ENCODE measurements at regions not wholly inside any gene's neighbourhood (a gene's known extent, or its start where the extent isn't known, plus 50 kb on each side); places are given as distances from the start of the nearest gene placed in this dataset.

DNA sequence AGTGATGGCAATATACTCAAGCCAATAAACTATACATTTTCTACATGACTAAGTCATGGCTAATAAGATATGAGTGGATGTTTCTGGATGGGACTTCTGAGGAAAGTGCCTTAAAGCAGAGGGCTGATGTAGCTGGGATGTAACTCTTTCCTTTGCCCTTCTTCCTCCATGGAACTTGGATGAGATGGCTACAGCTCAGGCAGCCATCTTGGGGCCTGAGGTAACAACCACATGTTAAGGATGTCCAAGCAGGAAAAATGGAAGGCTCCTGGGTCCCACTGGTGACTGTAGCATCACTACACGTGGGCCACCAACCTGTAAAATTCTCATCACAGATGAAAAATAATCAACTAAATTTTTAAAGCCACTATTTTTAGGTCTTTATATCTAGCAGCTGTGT lies 54.4 kb upstream of the GRIP1 start:
- Mint-ChIP-seq H3K9me3 (no peaks in the 10 kb centered on the region), H3K27ac (no peak overlapping the region), H3K36me3 (ENCODE audit: low read depth) (no peaks in the 10 kb centered on the region), H3K4me1 (ENCODE audit: low read depth) (no peaks in the 10 kb centered on the region), H3K4me3 (ENCODE audit: low read depth) (no peak overlapping the region), H3K27me3 (ENCODE audit: low read depth) (peaks cover 3% of the 10 kb centered on the region)
- intact Hi-C loops (cut with micrococcal nuclease): no loop called here
- DNase-seq (ENCODE audit: low spot score): no peak

DNA sequence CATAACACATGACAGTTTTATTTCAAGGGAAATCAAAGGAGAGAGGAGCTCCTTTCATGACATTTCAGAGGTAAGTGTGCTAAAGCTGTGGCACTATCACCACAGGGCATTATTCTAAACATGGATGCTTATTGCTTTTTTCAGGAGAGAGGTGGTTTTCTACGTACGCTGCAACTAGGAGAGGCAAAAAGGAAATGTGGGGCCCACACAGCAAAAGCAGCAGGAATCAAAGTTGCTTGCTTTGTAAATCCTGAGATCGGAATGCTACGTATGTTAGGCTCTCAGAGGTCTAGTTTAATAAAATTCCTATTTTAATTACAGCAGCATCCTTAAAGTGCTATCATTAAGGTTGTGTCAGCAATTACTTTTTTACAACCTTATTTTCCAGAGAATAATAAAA lies 55.0 kb upstream of the GRIP1 start:
- Mint-ChIP-seq H3K4me1 (ENCODE audit: low read depth) (no peaks in the 10 kb centered on the region), H3K36me3 (ENCODE audit: low read depth) (no peaks in the 10 kb centered on the region), H3K27me3 (ENCODE audit: low read depth) (peaks cover 3% of the 10 kb centered on the region), H3K4me3 (ENCODE audit: low read depth) (no peak overlapping the region), H3K27ac (no peak overlapping the region), H3K9me3 (no peaks in the 10 kb centered on the region)
- no peak for DNase-seq (ENCODE audit: low spot score)
- intact Hi-C loops (cut with micrococcal nuclease): no loop called here

DNA sequence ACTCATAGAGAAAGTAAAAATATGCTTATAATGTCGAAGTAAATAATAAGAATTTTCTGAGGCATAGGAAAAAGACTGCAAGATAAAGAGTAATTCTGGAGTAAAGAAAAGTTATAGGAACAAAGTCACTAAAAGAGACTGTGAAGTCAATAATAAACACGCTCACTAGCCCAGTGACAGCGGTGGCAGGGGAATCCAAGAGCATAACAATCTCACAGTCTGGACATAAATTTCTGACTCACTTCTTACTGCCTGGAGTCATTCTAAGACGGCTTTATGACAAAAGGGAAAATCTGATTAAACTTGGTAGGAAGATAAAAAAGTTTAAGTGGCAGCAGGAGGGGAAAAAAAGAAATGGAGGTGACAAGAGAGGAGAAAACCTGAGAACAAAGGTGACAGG lies 56.4 kb upstream of the GRIP1 start:
- H3K4me1 Mint-ChIP-seq (ENCODE audit: low read depth): no peaks in the 10 kb centered on the region
- H3K27ac Mint-ChIP-seq: no peak overlapping the region
- no peak overlapping the region for H3K4me3 Mint-ChIP-seq (ENCODE audit: low read depth)
- H3K27me3 Mint-ChIP-seq (ENCODE audit: low read depth): peaks cover 3% of the 10 kb centered on the region
- intact Hi-C loops (cut with micrococcal nuclease): no loop called here
- H3K36me3 Mint-ChIP-seq (ENCODE audit: low read depth): no peaks in the 10 kb centered on the region
- DNase-seq (ENCODE audit: low spot score): no peak
- no peaks in the 10 kb centered on the region for H3K9me3 Mint-ChIP-seq

DNA sequence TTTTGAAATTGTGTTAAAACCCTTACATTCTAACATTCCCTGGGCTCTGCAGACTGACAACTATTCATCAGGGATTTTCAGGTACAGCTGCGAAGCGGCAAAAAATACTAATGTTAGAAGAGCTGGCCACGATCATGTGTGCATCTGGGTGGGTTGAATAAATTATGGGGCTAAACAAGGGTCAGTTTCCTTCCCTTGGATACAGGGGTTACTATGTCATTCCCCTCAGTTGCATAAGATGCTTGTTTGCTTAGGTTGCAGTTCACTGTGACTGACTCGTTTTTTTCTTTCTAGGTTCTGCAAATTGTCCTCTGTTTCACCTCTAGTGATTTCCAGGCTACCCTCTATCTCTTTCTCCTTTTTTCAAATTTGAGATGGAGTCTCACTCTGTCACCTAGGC lies 58.1 kb upstream of the GRIP1 start:
- Mint-ChIP-seq H3K27ac (no peak overlapping the region), H3K4me3 (ENCODE audit: low read depth) (no peak overlapping the region), H3K36me3 (ENCODE audit: low read depth) (no peaks in the 10 kb centered on the region), H3K27me3 (ENCODE audit: low read depth) (no peaks in the 10 kb centered on the region), H3K4me1 (ENCODE audit: low read depth) (no peaks in the 10 kb centered on the region), H3K9me3 (no peaks in the 10 kb centered on the region)
- no peak for DNase-seq (ENCODE audit: low spot score)
- intact Hi-C loops (cut with micrococcal nuclease): no loop called here

DNA sequence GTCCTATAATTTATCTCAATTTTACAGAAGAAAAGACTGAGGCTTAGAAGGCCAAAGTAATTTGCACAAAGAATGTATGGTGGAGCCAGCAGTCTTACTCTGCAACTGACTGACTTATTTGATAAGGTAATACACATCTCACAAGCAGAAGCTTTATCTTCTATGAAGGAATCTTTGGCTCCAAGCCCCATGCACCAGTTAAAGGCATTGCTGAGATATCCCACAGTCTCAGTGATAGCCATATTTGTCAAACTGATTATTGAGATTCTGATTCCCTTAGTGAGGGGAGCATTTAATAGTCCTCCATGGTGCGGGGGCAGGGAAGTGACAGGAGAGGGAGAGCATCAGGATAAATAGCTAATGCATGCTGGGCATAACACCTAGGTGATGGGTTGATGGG lies 60.4 kb upstream of the GRIP1 start:
- Mint-ChIP-seq H3K27ac (no peak overlapping the region), H3K4me3 (ENCODE audit: low read depth) (no peak overlapping the region), H3K4me1 (ENCODE audit: low read depth) (peaks cover 5% of the 10 kb centered on the region), H3K9me3 (no peaks in the 10 kb centered on the region), H3K36me3 (ENCODE audit: low read depth) (no peaks in the 10 kb centered on the region), H3K27me3 (ENCODE audit: low read depth) (peaks cover 5% of the 10 kb centered on the region)
- no peak for DNase-seq (ENCODE audit: low spot score)
- intact Hi-C loops (cut with micrococcal nuclease): no loop called here

DNA sequence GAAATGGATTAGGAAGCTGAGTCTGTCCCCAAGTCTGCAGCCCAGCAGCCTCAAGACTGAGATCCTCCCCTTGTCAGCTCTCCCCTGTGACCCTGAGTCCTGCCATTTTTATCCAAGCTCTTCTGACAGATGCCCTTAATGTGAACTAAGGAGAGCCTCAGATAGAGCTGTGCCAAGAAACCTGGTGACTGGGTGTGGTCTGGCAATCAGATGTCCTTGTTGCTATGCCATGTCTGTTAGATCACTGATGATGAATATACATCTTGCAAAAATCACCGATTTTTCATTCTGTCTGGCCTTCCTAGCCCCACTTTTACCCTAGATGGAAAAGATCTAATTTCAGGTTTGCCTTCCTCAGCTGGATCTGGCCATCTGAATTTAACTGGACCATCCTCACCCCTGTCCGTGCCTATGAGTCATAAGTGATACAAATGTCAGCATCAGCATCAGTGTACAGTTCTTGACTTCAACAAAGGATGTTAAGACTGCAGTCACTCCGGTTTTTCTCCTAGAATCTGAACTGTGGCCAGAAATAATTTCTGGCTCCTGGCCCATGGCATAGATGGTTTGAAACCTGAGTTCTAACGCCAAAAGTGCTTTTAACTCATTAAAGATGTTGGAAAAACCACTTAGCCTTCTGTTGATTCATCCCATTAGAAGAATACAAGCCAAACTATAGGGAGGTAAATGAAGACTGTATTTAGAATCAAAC lies 61.2 kb upstream of the GRIP1 start:
- H3K4me1 Mint-ChIP-seq (ENCODE audit: low read depth): peaks cover 5% of the 10 kb centered on the region
- intact Hi-C loops (cut with micrococcal nuclease): no loop called here
- H3K36me3 Mint-ChIP-seq (ENCODE audit: low read depth): no peaks in the 10 kb centered on the region
- no peaks in the 10 kb centered on the region for H3K9me3 Mint-ChIP-seq
- no peak for DNase-seq (ENCODE audit: low spot score)
- peaks cover 5% of the 10 kb centered on the region for H3K27me3 Mint-ChIP-seq (ENCODE audit: low read depth)
- H3K27ac Mint-ChIP-seq: no peak overlapping the region
- no peak overlapping the region for H3K4me3 Mint-ChIP-seq (ENCODE audit: low read depth)

DNA sequence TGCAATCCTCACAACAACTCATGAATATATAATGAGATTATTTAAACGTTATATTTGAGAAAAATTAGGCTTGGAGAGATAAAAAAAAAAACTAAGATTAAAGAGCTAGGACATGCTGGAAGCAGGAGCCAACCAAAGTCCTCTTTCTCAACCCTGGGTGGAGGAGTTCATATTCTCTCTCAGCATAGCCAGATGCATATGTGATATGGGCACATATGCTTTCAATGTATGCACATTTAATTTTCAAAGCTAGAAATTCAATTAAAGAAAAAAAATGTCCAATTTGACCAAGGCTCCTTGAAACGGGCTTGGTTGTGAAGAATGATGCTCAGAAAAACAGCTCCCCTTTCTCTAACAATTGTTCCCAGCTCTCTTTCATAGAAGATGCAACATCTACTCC lies 61.9 kb upstream of the GRIP1 start:
- Mint-ChIP-seq H3K4me1 (ENCODE audit: low read depth) (peaks cover 5% of the 10 kb centered on the region), H3K36me3 (ENCODE audit: low read depth) (no peaks in the 10 kb centered on the region), H3K27me3 (ENCODE audit: low read depth) (peaks cover 9% of the 10 kb centered on the region), H3K9me3 (no peaks in the 10 kb centered on the region), H3K27ac (no peak overlapping the region), H3K4me3 (ENCODE audit: low read depth) (no peak overlapping the region)
- intact Hi-C loops (cut with micrococcal nuclease): no loop called here
- no peak for DNase-seq (ENCODE audit: low spot score)

DNA sequence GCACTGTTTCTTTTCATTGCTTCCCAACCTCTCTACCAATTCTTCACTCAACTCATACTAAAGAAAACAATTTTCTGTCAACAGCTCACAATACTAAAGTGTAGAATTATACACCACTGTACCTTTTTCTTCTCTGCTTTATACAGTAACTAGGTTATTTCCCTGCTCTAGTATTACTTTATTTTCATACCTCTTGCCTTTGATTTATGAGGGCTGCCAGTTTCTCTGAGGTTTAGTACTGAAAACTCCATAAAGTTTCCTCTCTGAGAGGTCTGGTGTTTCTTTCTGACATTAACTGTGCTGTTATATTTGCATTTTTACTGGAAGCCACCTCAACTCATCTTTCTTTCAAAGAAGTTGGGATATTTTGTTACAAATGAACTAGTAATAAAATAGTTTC lies 63.0 kb upstream of the GRIP1 start:
- DNase-seq (ENCODE audit: low spot score): no peak
- H3K27ac Mint-ChIP-seq: no peak overlapping the region
- H3K27me3 Mint-ChIP-seq (ENCODE audit: low read depth): peaks cover 17% of the 10 kb centered on the region
- H3K9me3 Mint-ChIP-seq: no peaks in the 10 kb centered on the region
- H3K36me3 Mint-ChIP-seq (ENCODE audit: low read depth): no peaks in the 10 kb centered on the region
- H3K4me1 Mint-ChIP-seq (ENCODE audit: low read depth): peaks cover 5% of the 10 kb centered on the region
- H3K4me3 Mint-ChIP-seq (ENCODE audit: low read depth): no peak overlapping the region
- intact Hi-C loops (cut with micrococcal nuclease): no loop called here

DNA sequence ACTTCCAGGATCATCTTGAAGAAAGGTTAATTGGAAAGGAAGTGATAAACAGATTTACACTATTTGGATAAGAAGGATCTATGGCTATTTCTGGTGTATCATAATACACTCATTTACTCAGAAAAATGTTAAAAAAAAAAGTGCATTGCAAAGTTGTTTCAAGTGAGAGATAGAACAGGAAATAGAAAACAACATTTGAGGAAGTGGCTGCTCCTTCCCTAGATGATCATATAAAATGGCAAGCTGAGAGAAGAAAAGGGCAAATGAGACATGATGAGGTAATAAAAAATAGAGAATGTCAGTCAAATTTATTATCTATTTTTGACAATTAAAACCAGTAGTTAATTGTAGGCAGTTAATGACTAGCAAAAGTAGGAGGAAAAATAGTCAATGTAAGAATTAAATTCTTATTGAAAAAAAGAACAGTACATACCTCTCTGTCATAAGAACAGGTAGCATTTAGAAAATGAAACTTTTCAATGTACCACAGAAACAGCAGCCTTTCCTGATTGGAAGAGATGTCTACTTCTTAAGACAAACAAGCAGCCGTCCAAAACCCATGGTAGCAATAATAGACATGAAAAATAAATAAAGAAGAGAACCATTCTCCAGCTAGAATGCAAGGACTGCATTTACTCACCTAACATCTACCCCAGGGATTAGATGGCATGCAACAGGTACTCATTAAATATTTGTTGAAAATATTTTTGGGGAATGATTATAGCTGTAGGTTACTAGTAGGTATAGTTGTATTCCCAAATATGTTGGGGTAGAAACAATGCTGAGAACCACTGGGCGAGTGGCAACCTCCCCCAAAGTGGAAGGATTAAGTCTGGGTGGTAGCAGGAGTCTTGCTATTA lies 63.9 kb upstream of the GRIP1 start:
- DNase-seq (ENCODE audit: low spot score): no peak
- Mint-ChIP-seq H3K27me3 (ENCODE audit: low read depth) (peaks cover 17% of the 10 kb centered on the region), H3K4me1 (ENCODE audit: low read depth) (peaks cover 5% of the 10 kb centered on the region), H3K4me3 (ENCODE audit: low read depth) (no peak overlapping the region), H3K36me3 (ENCODE audit: low read depth) (no peaks in the 10 kb centered on the region), H3K27ac (no peak overlapping the region), H3K9me3 (no peaks in the 10 kb centered on the region)
- intact Hi-C loops (cut with micrococcal nuclease): no loop called here

DNA sequence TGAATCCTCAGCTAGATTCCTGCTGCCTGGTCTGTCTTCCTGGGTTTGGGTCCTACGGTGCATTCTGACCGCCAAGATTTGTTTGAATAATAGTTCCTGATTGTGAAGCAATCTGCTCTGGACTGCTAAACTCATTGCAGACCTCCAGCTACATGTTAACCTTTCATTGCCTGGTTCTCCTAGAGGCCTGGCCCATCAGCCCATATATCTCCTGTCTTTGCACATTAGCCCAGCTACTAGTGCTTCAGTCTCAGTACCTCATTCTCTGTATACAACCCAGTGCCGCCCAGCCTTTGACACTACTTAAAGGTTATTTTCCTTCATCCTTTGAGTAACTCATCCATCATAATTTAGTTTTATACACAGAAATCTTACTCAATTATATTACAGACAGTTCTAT lies 65.6 kb upstream of the GRIP1 start:
- peaks cover 5% of the 10 kb centered on the region for H3K4me1 Mint-ChIP-seq (ENCODE audit: low read depth)
- no peaks in the 10 kb centered on the region for H3K9me3 Mint-ChIP-seq
- H3K27ac Mint-ChIP-seq: no peak overlapping the region
- no peaks in the 10 kb centered on the region for H3K36me3 Mint-ChIP-seq (ENCODE audit: low read depth)
- H3K27me3 Mint-ChIP-seq (ENCODE audit: low read depth): peaks cover 20% of the 10 kb centered on the region
- DNase-seq (ENCODE audit: low spot score): no peak
- intact Hi-C loops (cut with micrococcal nuclease): no loop called here
- no peak overlapping the region for H3K4me3 Mint-ChIP-seq (ENCODE audit: low read depth)

DNA sequence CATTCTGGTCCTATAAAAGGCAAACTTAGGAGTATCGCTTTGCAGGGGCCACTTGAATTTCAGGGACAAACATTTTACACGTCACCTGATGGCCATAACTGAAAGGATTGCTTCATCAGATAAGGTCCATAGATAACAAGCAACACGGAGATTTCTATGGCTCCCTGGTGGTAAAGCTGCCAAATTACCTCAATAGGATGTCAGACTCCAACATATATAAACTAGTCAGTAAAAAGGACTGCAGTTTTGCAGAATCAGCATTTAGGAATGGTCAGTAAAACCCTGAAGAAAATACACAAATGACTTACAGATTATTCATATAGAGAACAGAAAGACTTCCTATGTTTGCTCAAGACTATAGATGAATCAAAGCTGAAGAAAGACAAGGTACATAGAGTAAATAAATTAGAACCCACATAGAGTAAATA lies 66.1 kb upstream of the GRIP1 start:
- no peaks in the 10 kb centered on the region for H3K9me3 Mint-ChIP-seq
- intact Hi-C loops (cut with micrococcal nuclease): no loop called here

DNA sequence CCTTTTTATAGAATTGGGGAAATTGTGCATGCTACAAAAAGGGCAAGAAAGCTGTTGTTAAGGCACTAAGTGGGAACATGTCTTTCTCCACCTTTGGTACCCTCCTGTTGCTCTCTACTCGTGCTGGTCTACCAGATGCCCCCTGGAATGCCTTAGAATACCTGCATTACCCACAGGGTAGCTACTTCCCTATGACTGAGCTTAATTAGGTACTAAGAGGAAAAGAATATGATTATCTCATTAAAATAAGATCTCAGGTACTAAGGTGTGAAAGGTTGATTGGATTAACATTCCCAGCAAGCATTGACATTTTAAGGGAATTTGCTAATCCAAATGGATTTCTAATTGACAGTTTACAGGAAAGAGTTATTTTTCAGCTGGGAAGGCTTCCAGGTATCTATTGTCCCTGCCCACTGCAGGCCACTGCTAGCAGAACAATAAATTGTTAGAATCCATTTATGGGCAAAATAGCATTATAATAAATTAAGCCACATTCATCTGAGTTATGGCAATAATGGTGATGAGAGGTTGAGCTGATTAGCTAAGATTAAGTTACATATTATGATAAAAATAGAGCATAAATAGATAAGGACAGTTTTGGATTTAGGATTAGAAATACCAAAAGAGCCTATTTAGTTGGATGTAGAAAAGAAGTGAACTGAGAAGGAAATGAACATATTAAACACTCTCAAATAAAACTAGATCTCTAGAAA lies 67.8 kb upstream of the GRIP1 start:
- Mint-ChIP-seq H3K4me3 (ENCODE audit: low read depth) (no peak overlapping the region), H3K36me3 (ENCODE audit: low read depth) (no peaks in the 10 kb centered on the region), H3K9me3 (no peaks in the 10 kb centered on the region), H3K27ac (no peak overlapping the region), H3K4me1 (ENCODE audit: low read depth) (peaks cover 5% of the 10 kb centered on the region), H3K27me3 (ENCODE audit: low read depth) (peaks cover 20% of the 10 kb centered on the region)
- intact Hi-C loops (cut with micrococcal nuclease): no loop called here
- DNase-seq (ENCODE audit: low spot score): no peak

More for the DNA sequence above, 66.1 kb upstream of the GRIP1 start:
- no peak overlapping the region for H3K4me3 Mint-ChIP-seq (ENCODE audit: low read depth)
- H3K27me3 Mint-ChIP-seq (ENCODE audit: low read depth): peaks cover 20% of the 10 kb centered on the region
- peaks cover 5% of the 10 kb centered on the region for H3K4me1 Mint-ChIP-seq (ENCODE audit: low read depth)
- no peak overlapping the region for H3K27ac Mint-ChIP-seq
- DNase-seq (ENCODE audit: low spot score): no peak
- no peaks in the 10 kb centered on the region for H3K36me3 Mint-ChIP-seq (ENCODE audit: low read depth)
